GM13977 (cell line): ENCODE measurements at regions not wholly inside any gene's neighbourhood (a gene's known extent, or its start where the extent isn't known, plus 50 kb on each side); places are given as distances from the start of the nearest gene placed in this dataset.

Source experiments
- DNase-seq: peaks from one replicate; pipeline ENCODE4 v3.0.0; 2012; ENCODE audit warnings: low spot score
- in situ Hi-C: fragments of 300-500 bp; cut with MboI; formaldehyde crosslinking; loops from one replicate; pipeline ENCODE4 v1.12.0; 2022; ENCODE audit warnings: low sequenced_read_pairs, low pct_unique_long_range_greater_than_20kb, mixed read lengths, inconsistent platforms; ENCODE audit not compliant: unreplicated experiment
- TF ChIP-seq, protein P1 (sequence below): IDR thresholded peaks from 2 replicates; pipeline ENCODE4 v1.5.1; 2012; ENCODE audit warnings: mild to moderate bottlenecking, control low read depth; ENCODE audit not compliant: insufficient read depth; ENCODE audit errors: extremely low read depth, missing control alignments

DNA sequence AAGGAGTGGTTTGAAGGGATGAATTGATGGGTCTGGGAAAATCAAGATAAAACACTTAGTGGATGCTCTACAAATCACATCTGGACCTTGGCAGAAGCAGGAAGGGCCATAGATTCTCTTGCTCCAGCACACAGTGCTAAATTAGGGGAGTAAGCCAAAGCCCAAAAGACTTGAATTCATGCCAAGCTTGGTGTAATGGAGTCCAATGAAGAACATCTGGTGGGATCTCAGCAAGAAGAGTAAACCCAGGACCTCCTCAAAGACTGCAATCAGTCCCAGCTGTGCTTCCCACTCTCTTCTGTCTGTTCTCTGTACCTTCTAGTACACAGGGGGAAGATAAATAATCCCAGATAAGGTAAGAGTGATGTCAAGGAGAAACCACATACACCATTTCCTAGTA is 683.4 kb downstream of the RNF144B start:
- in situ Hi-C loops, result no loop called here
- DNase-seq, result no peak
- TF ChIP-seq, protein P1, sequence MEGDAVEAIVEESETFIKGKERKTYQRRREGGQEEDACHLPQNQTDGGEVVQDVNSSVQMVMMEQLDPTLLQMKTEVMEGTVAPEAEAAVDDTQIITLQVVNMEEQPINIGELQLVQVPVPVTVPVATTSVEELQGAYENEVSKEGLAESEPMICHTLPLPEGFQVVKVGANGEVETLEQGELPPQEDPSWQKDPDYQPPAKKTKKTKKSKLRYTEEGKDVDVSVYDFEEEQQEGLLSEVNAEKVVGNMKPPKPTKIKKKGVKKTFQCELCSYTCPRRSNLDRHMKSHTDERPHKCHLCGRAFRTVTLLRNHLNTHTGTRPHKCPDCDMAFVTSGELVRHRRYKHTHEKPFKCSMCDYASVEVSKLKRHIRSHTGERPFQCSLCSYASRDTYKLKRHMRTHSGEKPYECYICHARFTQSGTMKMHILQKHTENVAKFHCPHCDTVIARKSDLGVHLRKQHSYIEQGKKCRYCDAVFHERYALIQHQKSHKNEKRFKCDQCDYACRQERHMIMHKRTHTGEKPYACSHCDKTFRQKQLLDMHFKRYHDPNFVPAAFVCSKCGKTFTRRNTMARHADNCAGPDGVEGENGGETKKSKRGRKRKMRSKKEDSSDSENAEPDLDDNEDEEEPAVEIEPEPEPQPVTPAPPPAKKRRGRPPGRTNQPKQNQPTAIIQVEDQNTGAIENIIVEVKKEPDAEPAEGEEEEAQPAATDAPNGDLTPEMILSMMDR, result no peak

DNA sequence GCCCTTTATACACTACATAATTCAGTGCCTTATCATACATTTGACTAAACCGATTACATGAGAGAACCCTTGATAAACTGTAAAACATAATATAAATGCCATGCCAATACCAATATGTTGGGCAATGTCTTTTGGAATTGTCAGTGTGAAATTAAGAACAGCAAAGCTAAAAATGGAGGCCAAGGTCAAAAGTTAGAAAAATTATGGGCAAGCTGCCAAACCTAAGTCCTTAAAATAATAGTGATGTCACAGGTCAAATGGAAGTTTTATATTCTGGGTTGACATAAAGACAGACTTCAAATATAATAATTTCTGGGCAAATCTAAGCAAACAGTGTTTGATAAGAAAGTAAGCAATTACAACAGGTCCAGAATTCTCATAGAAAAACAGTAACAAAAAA is 696.7 kb downstream of the RNF144B start:
- in situ Hi-C loops, result no loop called here
- TF ChIP-seq, protein P1, result no peak
- no peak for DNase-seq

DNA sequence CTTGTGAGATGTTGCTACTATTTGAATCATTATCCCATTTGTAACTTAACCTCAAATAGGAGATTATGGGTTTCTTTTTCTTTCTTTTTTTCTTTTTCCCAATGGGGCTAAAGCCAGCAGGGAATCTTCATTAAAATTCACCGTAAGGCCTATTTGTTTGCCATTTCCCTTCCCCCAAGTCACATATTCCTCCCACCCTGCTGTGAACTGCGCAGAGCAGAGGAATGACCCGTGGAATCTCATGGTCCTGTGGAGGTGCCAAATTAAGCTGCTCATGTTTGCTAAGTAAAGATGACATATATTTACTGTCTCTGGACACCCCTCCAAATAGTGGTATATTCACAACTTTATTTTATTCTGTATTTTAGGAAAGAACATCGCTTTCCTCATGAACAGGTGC is 699.3 kb downstream of the RNF144B start:
- in situ Hi-C loops, result no loop called here
- DNase-seq, result no peak
- TF ChIP-seq, protein P1, result no peak

DNA sequence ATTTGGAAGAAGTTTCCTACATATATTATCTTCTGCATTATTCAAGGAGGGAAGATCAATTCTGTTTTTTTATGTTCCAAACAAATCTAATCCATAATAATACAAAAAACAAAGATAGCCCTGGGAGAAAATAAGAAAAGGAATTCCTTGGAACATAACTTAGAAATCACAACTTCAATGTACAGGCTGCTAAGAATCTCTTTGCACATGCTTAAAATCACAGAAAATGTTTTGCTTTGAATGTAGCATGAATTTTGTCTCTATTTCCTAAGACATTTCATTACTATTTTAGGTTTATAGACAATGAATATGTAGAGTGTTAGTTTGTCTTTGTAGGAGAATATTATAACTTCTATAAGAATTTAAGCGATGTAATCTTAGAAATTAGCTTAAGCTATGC is 700.1 kb downstream of the RNF144B start:
- TF ChIP-seq, protein P1, result no peak
- no peak for DNase-seq
- in situ Hi-C loops, result no loop called here

DNA sequence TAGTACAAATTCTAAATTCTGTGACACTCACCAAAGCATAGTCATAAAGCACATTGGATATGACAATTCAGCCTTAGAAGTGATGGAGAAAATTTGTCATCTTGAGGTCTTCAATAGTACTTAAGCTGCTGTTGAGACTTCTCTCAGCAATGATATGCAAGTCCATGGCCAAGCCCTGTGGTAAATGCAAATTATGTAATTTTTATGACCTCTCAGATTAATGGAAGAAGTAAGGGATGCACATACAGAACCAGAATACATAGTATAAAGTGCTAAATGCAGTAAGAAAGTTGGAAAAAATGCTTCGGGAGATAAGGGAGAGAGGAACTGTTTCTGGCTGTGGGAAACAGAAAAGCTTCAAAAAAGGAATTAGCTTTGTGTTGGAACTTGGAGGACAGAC is 700.7 kb downstream of the RNF144B start:
- in situ Hi-C loops, result no loop called here
- TF ChIP-seq, protein P1, result no peak
- DNase-seq, result no peak

DNA sequence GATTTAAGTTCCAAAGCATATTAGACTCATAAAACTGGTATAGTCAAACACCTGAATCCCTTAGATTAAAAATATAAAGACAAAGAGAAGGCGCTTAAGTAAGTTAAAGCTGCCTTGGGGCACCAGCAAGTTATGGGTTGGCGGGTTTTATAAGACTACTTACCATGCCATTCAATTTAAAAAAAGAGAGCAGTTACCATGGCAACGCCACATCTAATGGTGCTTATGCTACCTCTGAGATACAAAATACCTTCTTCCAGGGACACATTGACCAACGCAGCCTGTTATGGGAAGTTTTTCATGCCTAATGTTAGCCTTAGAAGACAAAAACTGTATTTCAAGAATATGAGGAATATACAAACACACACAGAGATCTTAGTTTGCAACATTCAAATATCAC is 713.6 kb downstream of the RNF144B start:
- in situ Hi-C loops, result no loop called here
- TF ChIP-seq, protein P1, result no peak
- no peak for DNase-seq

DNA sequence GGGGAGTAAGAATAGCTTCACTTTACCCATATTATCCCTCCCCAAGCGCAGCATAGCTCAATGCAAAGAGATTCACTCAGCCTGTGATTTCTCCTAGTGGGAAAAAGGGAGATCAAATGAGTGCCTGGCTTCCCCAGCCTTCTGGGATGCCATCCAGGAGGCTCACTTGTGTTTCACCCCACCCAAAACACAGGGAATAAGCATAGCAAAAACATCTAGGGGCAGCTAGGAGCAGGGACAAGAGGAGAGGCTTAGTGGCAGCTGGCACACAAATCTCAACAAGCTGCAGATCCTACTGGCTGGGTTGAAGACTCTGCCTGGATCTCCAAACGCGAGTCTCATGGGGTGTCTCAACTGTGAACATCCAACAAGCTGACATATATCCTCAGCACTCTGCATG is 715.8 kb downstream of the RNF144B start:
- TF ChIP-seq, protein P1, result no peak
- in situ Hi-C loops, result no loop called here
- DNase-seq, result no peak
